GM23248 (cell line): ENCODE measurements at regions not wholly inside any gene's neighbourhood (a gene's known extent, or its start where the extent isn't known, plus 50 kb on each side); places are given as distances from the start of the nearest gene placed in this dataset.

ENCODE experiments used
- EZH2 ChIP-seq: fragments of 200-600 bp; sonication (generic); IDR thresholded peaks from 2 replicates; pipeline ENCODE4 v1.6.1; 2018; ENCODE audit warnings: antibody characterized with exemption, mild to moderate bottlenecking; ENCODE audit not compliant: insufficient read depth, poor library complexity, severe bottlenecking
- EZH2phosphoT487 ChIP-seq: fragments of 200-600 bp; sonication (generic); IDR thresholded peaks from 2 replicates; pipeline ENCODE4 v1.6.1; 2018; ENCODE audit warnings: antibody characterized with exemption, moderate library complexity, mild to moderate bottlenecking, low read depth; ENCODE audit not compliant: insufficient read depth

DNA sequence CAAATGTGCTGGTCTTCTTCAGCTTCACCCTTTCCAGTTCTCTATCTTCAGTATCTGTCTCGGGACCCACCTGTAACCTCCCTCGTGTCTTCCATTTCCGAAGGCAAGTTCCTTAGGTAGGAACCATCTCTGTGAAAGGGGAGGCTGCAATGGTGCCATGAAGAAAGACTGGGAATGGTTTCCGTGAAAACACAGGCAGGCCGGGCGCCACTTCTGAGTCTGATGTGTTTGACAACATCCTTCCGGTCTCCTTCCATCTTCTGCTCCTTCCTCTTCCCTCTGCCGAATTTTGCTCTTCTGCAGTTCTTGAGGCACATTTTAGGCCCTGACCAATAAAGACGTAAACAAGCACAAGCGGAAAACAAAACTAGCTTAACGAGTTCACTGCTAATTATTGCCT lies 328.0 kb downstream of the THBS2 start:
- no peak for TF ChIP-seq EZH2
- TF ChIP-seq EZH2phosphoT487: no peak
